ENCODE measurements at regions not wholly inside any gene's neighbourhood (a gene's known extent, or its start where the extent isn't known, plus 50 kb on each side); places are given as distances from the start of the nearest gene placed in this dataset.

DNA sequence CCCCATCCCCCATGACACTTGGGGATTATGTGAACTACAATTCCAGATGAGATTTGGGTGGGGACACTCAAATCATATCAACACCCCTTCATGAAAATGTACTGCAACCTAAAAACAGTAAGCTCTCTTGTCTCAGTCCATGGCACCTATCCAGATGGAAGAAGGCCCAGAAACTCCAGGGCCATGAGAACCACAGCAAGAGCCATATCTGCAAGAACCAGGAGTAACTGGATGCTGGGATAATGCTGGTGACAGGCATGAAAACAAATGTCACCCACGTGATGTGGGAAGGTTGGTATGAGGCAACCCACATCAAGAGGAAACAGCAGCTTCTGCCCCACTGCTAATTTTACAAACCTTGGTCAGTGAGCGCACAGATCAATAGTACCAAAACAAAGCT, 400.1 kb upstream of the ERCC4 start:
- in situ Hi-C loops (cut with MboI; ENCODE audit: low sequenced_read_pairs, unreplicated experiment), result no loop called here
- TF ChIP-seq, protein P1, sequence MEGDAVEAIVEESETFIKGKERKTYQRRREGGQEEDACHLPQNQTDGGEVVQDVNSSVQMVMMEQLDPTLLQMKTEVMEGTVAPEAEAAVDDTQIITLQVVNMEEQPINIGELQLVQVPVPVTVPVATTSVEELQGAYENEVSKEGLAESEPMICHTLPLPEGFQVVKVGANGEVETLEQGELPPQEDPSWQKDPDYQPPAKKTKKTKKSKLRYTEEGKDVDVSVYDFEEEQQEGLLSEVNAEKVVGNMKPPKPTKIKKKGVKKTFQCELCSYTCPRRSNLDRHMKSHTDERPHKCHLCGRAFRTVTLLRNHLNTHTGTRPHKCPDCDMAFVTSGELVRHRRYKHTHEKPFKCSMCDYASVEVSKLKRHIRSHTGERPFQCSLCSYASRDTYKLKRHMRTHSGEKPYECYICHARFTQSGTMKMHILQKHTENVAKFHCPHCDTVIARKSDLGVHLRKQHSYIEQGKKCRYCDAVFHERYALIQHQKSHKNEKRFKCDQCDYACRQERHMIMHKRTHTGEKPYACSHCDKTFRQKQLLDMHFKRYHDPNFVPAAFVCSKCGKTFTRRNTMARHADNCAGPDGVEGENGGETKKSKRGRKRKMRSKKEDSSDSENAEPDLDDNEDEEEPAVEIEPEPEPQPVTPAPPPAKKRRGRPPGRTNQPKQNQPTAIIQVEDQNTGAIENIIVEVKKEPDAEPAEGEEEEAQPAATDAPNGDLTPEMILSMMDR (IDR thresholded peaks at IDR 0.05; ENCODE audit: borderline replicate concordance, control extremely low read depth, extremely low read depth, insufficient read depth, missing control alignments), result no peak
- DNase-seq (ENCODE audit: low spot score), result no peak

- TF ChIP-seq, protein P1 (IDR thresholded peaks at IDR 0.05; ENCODE audit: borderline replicate concordance, control extremely low read depth, extremely low read depth, insufficient read depth, missing control alignments), result no peak
- in situ Hi-C loops (cut with MboI; ENCODE audit: low sequenced_read_pairs, unreplicated experiment), result no loop called here
- DNase-seq (ENCODE audit: low spot score), result no peak
Measured at GRCh38 chr16:13521356-13521755, 398.6 kb upstream of the ERCC4 start.

GRCh38 chr16:13527332-13527731, 392.6 kb upstream of the ERCC4 start:
- TF ChIP-seq, protein P1 (IDR thresholded peaks at IDR 0.05; ENCODE audit: borderline replicate concordance, control extremely low read depth, extremely low read depth, insufficient read depth, missing control alignments), result no peak
- no peak for DNase-seq (ENCODE audit: low spot score)
- in situ Hi-C loops (cut with MboI; ENCODE audit: low sequenced_read_pairs, unreplicated experiment), result no loop called here

DNA sequence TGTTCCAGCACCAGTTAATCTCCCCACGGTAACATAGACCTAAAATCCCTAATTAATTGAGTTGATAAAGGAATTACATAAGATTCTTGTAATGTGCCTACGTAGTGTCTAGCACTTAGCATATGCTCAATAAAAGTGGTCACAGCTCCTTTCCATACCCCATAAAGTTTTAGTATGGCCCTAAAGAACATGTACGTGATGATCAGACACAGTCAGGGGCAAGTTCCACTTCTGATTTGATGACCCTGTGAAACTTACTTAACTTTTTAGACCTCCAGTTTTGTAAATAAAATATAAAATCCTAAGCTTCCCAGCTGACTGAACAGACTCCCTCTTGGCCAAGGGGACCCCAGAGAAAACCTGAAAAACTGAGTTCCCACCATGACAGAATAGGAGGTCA, 391.3 kb upstream of the ERCC4 start:
- no peak for DNase-seq (ENCODE audit: low spot score)
- TF ChIP-seq, protein P1 (IDR thresholded peaks at IDR 0.05; ENCODE audit: borderline replicate concordance, control extremely low read depth, extremely low read depth, insufficient read depth, missing control alignments), result no peak
- in situ Hi-C loops (cut with MboI; ENCODE audit: low sequenced_read_pairs, unreplicated experiment), result no loop called here

GRCh38 chr16:13529193-13529982, 390.6 kb upstream of the ERCC4 start:
- in situ Hi-C loops (cut with MboI; ENCODE audit: low sequenced_read_pairs, unreplicated experiment), result no loop called here
- no peak for DNase-seq (ENCODE audit: low spot score)
- TF ChIP-seq, protein P1 (IDR thresholded peaks at IDR 0.05; ENCODE audit: borderline replicate concordance, control extremely low read depth, extremely low read depth, insufficient read depth, missing control alignments), result no peak

GRCh38 chr16:13540771-13541170, 379.2 kb upstream of the ERCC4 start:
- no peak for DNase-seq (ENCODE audit: low spot score)
- in situ Hi-C loops (cut with MboI; ENCODE audit: low sequenced_read_pairs, unreplicated experiment), result no loop called here
- TF ChIP-seq, protein P1 (IDR thresholded peaks at IDR 0.05; ENCODE audit: borderline replicate concordance, control extremely low read depth, extremely low read depth, insufficient read depth, missing control alignments), result no peak
